Uterus (tissue), 3 donors: ENCODE measurements at regions not wholly inside any gene's neighbourhood (a gene's known extent, or its start where the extent isn't known, plus 50 kb on each side); places are given as distances from the start of the nearest gene placed in this dataset.

Experiments
- DNase-seq, 2 donors: peaks; one replicate each; pipeline ENCODE4 v3.0.0-alpha.2; 2019 to 2020
- H3K27ac ChIP-seq, 2 donors: fragments of 200-600 bp; sonication (generic); 1 replicate in 1 of 2; 2 replicates in 1 of 2; pipeline ENCODE4 v1.5.1; 2016 to 2018
- H3K27me3 ChIP-seq, 2 donors: fragments of 200-600 bp; sonication (generic); one replicate each; pipeline ENCODE4 v1.5.1; 2018 to 2019; ENCODE audit warnings: control low read depth in 1 of 2
- H3K36me3 ChIP-seq, 2 donors: fragments of 200-600 bp; sonication (generic); one replicate each; pipeline ENCODE4 v1.5.1; 2019; ENCODE audit warnings: control low read depth in 1 of 2
- H3K4me1 ChIP-seq, 2 donors: fragments of 200-600 bp; sonication (generic); one replicate each; pipeline ENCODE4 v1.5.1; 2018 to 2019; ENCODE audit warnings: control low read depth in 1 of 2
- H3K4me3 ChIP-seq, 2 donors: fragments of 200-600 bp; sonication (generic); 1 replicate in 1 of 2; 2 replicates in 1 of 2; pipeline ENCODE4 v1.5.1; 2018 to 2019; ENCODE audit warnings: mild to moderate bottlenecking in 1 of 2
- H3K9me3 ChIP-seq, 2 donors: fragments of 200-600 bp; sonication (generic); one replicate each; pipeline ENCODE4 v1.5.1; 2019; ENCODE audit warnings: control low read depth in 1 of 2
- POLR2A ChIP-seq, 2 donors: fragments of 450-650 bp; IDR thresholded peaks; one replicate each; pipeline ENCODE4 v1.6.1; 2016; ENCODE audit warnings: antibody characterized with exemption in 2 of 2, mild to moderate bottlenecking in 1 of 2, moderate library complexity in 1 of 2
- intact Hi-C: fragments of 100-400 bp; cut with DNase I; formaldehyde crosslinking; loops from one replicate; pipeline ENCODE4 v1.15.1; 2023; ENCODE audit warnings: low total_unique reads
- TF ChIP-seq, protein P1 (sequence below), 4 experiments: fragments of 200-600 bp in 2 of 4; fragments of 450-650 bp in 2 of 4; sonication (generic) in 2 of 4; IDR thresholded peaks; one replicate each; pipeline ENCODE4 v1.5.1; 2016 to 2019; ENCODE audit warnings: antibody characterized with exemption in 4 of 4, mild to moderate bottlenecking in 2 of 4, moderate library complexity in 1 of 4
- donor health status: DM: yes; HTN: yes; CAD: no.

GRCh38 chrX:9108054-9108453 is 74.1 kb upstream of the FAM9B start:
- Histone ChIP-seq H3K36me3 (no peaks in the 10 kb centered on the region), H3K27me3 (no peaks in the 10 kb centered on the region), H3K4me3 (no peak overlapping the region), H3K27ac (peak overlapping the region; percentile 27 to 58), H3K4me1 (no peaks in the 10 kb centered on the region), H3K9me3 (no peaks in the 10 kb centered on the region)
- intact Hi-C loops = no loop called here
- no peak for DNase-seq
- TF ChIP-seq POLR2A (IDR thresholded peaks at IDR 0.05) = no peak
- TF ChIP-seq, protein P1, sequence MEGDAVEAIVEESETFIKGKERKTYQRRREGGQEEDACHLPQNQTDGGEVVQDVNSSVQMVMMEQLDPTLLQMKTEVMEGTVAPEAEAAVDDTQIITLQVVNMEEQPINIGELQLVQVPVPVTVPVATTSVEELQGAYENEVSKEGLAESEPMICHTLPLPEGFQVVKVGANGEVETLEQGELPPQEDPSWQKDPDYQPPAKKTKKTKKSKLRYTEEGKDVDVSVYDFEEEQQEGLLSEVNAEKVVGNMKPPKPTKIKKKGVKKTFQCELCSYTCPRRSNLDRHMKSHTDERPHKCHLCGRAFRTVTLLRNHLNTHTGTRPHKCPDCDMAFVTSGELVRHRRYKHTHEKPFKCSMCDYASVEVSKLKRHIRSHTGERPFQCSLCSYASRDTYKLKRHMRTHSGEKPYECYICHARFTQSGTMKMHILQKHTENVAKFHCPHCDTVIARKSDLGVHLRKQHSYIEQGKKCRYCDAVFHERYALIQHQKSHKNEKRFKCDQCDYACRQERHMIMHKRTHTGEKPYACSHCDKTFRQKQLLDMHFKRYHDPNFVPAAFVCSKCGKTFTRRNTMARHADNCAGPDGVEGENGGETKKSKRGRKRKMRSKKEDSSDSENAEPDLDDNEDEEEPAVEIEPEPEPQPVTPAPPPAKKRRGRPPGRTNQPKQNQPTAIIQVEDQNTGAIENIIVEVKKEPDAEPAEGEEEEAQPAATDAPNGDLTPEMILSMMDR (IDR thresholded peaks at IDR 0.05) = no peak

GRCh38 chrX:9110808-9111207 is 76.9 kb upstream of the FAM9B start:
- H3K27ac ChIP-seq = no peak overlapping the region
- intact Hi-C loops = no loop called here
- TF ChIP-seq, protein P1 (IDR thresholded peaks at IDR 0.05) = no peak
- TF ChIP-seq POLR2A (IDR thresholded peaks at IDR 0.05) = no peak
- no peaks in the 10 kb centered on the region for H3K27me3 ChIP-seq
- H3K4me3 ChIP-seq = no peak overlapping the region
- no peaks in the 10 kb centered on the region for H3K4me1 ChIP-seq
- no peaks in the 10 kb centered on the region for H3K36me3 ChIP-seq
- no peak for DNase-seq
- no peaks in the 10 kb centered on the region for H3K9me3 ChIP-seq

GRCh38 chrX:9114245-9114644 is 80.3 kb upstream of the FAM9B start:
- intact Hi-C loops = no loop called here
- H3K36me3 ChIP-seq = no peaks in the 10 kb centered on the region
- H3K4me1 ChIP-seq = no peaks in the 10 kb centered on the region
- no peaks in the 10 kb centered on the region for H3K27me3 ChIP-seq
- H3K4me3 ChIP-seq = no peak overlapping the region
- H3K9me3 ChIP-seq = no peaks in the 10 kb centered on the region
- DNase-seq = no peak
- TF ChIP-seq POLR2A (IDR thresholded peaks at IDR 0.05) = no peak
- TF ChIP-seq, protein P1 (IDR thresholded peaks at IDR 0.05) = no peak
- H3K27ac ChIP-seq = no peak overlapping the region

DNA sequence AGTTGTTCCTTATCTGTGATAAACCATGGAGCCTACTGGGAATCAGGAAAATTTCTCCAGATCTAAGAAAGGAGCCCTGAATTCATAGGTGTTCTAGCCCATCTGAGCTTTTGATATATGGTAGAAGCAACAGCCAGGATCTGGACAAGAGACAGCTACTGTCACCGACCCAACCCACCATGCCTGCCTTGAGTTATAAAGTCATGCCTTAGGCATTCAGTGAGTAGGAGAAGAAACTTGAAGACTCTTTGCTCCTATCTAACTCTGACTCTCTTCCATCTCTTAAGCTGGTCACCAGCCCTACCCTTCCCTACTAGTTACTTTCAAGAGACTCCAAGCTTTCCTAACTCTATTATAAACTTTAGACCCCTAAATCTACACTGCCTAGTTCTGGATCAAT is 83.9 kb upstream of the FAM9B start:
- Histone ChIP-seq H3K4me3 (no peak overlapping the region), H3K27ac (no peak overlapping the region), H3K36me3 (no peaks in the 10 kb centered on the region), H3K4me1 (no peaks in the 10 kb centered on the region), H3K27me3 (no peaks in the 10 kb centered on the region), H3K9me3 (no peaks in the 10 kb centered on the region)
- no peak for DNase-seq
- intact Hi-C loops = no loop called here
- TF ChIP-seq, protein P1 (IDR thresholded peaks at IDR 0.05) = no peak
- no peak for TF ChIP-seq POLR2A (IDR thresholded peaks at IDR 0.05)

DNA sequence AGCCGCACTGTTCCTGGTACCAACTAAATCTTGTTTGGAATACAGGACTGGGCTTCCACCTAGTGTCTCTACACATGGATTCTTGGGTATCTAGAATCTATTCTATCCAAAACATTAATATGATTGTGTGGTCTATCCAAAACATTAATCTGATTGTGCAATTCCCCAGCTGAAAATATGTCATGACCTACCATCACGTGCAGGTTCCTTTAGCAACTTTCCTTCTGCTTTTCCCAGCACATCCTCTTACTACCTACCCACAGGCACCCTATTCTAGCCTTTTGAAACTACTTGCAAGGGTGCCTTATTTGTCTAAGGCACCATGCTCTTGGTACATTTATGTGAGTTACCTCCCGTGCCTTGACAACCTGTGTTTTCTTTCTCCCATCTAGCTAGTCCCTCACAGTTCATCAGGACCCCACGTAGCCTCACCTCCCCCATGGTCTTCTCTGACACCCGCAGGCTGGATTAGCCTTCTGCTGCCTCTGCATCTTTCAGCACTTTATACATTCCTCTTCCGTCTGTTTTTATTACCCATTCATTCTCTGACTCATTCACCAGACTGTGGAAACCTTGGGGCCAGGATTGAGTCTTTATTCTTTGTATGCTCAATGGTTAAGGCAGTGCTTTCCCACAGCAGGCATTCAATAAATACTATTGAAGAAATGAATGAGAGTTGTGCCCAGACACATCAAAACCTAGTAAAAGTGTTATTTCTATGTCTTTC is 88.8 kb upstream of the FAM9B start:
- no peak overlapping the region for H3K27ac ChIP-seq
- no peak for DNase-seq
- intact Hi-C loops = no loop called here
- no peaks in the 10 kb centered on the region for H3K4me1 ChIP-seq
- no peak for TF ChIP-seq POLR2A (IDR thresholded peaks at IDR 0.05)
- TF ChIP-seq, protein P1 (IDR thresholded peaks at IDR 0.05) = no peak
- H3K9me3 ChIP-seq = no peaks in the 10 kb centered on the region
- no peak overlapping the region for H3K4me3 ChIP-seq
- H3K36me3 ChIP-seq = no peaks in the 10 kb centered on the region
- H3K27me3 ChIP-seq = no peaks in the 10 kb centered on the region
